IMR-90 (cell line): ENCODE measurements at regions not wholly inside any gene's neighbourhood (a gene's known extent, or its start where the extent isn't known, plus 50 kb on each side); places are given as distances from the start of the nearest gene placed in this dataset.

Experiments used
- ATAC-seq: fragments of 200-7000 bp; cut with Tn5 transposase; 2 replicates; pipeline ENCODE4 v1.9.1; 2020; ENCODE audit warnings: low read depth, mild to moderate bottlenecking, moderate library complexity
- BruUV-seq: library from RNA; stranded (reverse); fragments of 400-500 nt; replicated peaks from 2 replicates; lab custom pipeline; 2021; lab: Mats Ljungman, UMichigan
- CTCF ChIA-PET: fragments of 300-600 bp; formaldehyde crosslinking; extraction: SDS; loops from one replicate; lab custom pipeline; 2021; ENCODE audit warnings: antibody characterized with exemption; lab: Yijun Ruan, JAX
- POLR2A ChIA-PET: fragments of 300-600 bp; sonication (Branson Sonifier 250); formaldehyde crosslinking; loops from one replicate; lab custom pipeline; 2022; ENCODE audit warnings: antibody characterized with exemption; ENCODE audit not compliant: unreplicated experiment; lab: Charles Lee
- DNase-seq: peaks from one replicate; pipeline ENCODE4 v3.0.0; 2013
- H2AFZ ChIP-seq: replicated peaks from 2 replicates; pipeline ENCODE3; 2013; ENCODE audit warnings: low read length, mild to moderate bottlenecking; ENCODE audit not compliant: poor library complexity
- H2AK5ac ChIP-seq: 2 replicates; pipeline ENCODE4 v1.6.1; 2013; ENCODE audit warnings: low read depth, low read length, inconsistent platforms
- H2AK9ac ChIP-seq: replicated peaks from 2 replicates; pipeline ENCODE3; 2013; ENCODE audit warnings: mild to moderate bottlenecking, low read depth, low read length, moderate library complexity; ENCODE audit not compliant: poor library complexity
- H2BK120ac ChIP-seq: 2 replicates; pipeline ENCODE4 v1.6.1; 2013; ENCODE audit warnings: low read depth, low read length, inconsistent platforms
- H2BK15ac ChIP-seq: 3 replicates; pipeline ENCODE4 v1.6.1; 2013; ENCODE audit warnings: low read depth, low read length, inconsistent platforms
- H2BK20ac ChIP-seq: 2 replicates; pipeline ENCODE4 v1.6.1; 2013; ENCODE audit warnings: low read depth, mild to moderate bottlenecking, inconsistent platforms, low read length, moderate library complexity
- H2BK5ac ChIP-seq: 2 replicates; pipeline ENCODE4 v1.6.1; 2013; ENCODE audit warnings: mild to moderate bottlenecking, low read depth, low read length, inconsistent platforms; ENCODE audit not compliant: poor library complexity, severe bottlenecking
- H3K14ac ChIP-seq: replicated peaks from 2 replicates; pipeline ENCODE4 v1.6.1; 2013; ENCODE audit warnings: low read depth, low read length, inconsistent platforms
- H3K18ac ChIP-seq: 2 replicates; pipeline ENCODE4 v1.6.1; 2013; ENCODE audit warnings: low read depth, low read length, control low read depth
- H3K23ac ChIP-seq: 2 replicates; pipeline ENCODE4 v1.6.1; 2013; ENCODE audit warnings: low read depth, low read length, inconsistent platforms
- H3K27ac ChIP-seq: 2 replicates; pipeline ENCODE4 v1.5.1; 2013; ENCODE audit warnings: mild to moderate bottlenecking, control low read depth, low read length; ENCODE audit not compliant: insufficient read depth
- H3K27me3 ChIP-seq: 2 replicates; pipeline ENCODE4 v1.6.1; 2013; ENCODE audit warnings: low read length; ENCODE audit not compliant: control insufficient read depth, insufficient read depth
- H3K36me3 ChIP-seq: 2 replicates; pipeline ENCODE4 v1.6.1; 2013; ENCODE audit warnings: low read length, mixed read lengths; ENCODE audit not compliant: control insufficient read depth, insufficient read depth
- H3K4ac ChIP-seq: 2 replicates; pipeline ENCODE4 v1.6.1; 2013; ENCODE audit warnings: low read depth, low read length, inconsistent platforms
- H3K4me1 ChIP-seq: 2 replicates; pipeline ENCODE4 v1.6.1; 2013; ENCODE audit warnings: low read length, mixed read lengths; ENCODE audit not compliant: control insufficient read depth, insufficient read depth
- H3K4me2 ChIP-seq: 2 replicates; pipeline ENCODE4 v1.6.1; 2013; ENCODE audit warnings: low read depth, mild to moderate bottlenecking, control low read depth, low read length, moderate library complexity
- H3K4me3 ChIP-seq: 2 replicates; pipeline ENCODE4 v1.5.1; 2013; ENCODE audit warnings: low read depth, mild to moderate bottlenecking, control low read depth, low read length, moderate library complexity; ENCODE audit not compliant: insufficient read depth
- H3K56ac ChIP-seq: 2 replicates; pipeline ENCODE4 v1.6.1; 2013; ENCODE audit warnings: low read length, inconsistent platforms; ENCODE audit not compliant: insufficient read depth; ENCODE audit errors: extremely low read depth
- H3K79me1 ChIP-seq, 2 experiments: 2 replicates each; pipeline ENCODE4 v1.6.1; 2013; ENCODE audit warnings: low read length in 2 of 2, inconsistent platforms in 1 of 2, low read depth in 1 of 2
- H3K9ac ChIP-seq: 2 replicates; pipeline ENCODE4 v1.6.1; 2013; ENCODE audit warnings: low read depth, low read length, control low read depth
- H3K9me1 ChIP-seq: 2 replicates; pipeline ENCODE4 v1.6.1; 2013; ENCODE audit warnings: low read length, inconsistent platforms; ENCODE audit not compliant: insufficient read depth
- H3K9me3 ChIP-seq: 2 replicates; pipeline ENCODE4 v1.6.1; 2013; ENCODE audit warnings: low read length; ENCODE audit not compliant: control insufficient read depth, insufficient read depth
- H4K20me1 ChIP-seq: 2 replicates; pipeline ENCODE4 v1.6.1; 2013; ENCODE audit warnings: low read length, inconsistent platforms; ENCODE audit not compliant: insufficient read depth
- H4K5ac ChIP-seq: 2 replicates; pipeline ENCODE4 v1.6.1; 2013; ENCODE audit warnings: mild to moderate bottlenecking, low read depth, low read length, control low read depth
- H4K8ac ChIP-seq, 2 experiments: 2 replicates each; pipeline ENCODE4 v1.6.1; 2013; ENCODE audit warnings: low read depth in 2 of 2, low read length in 2 of 2, control low read depth in 1 of 2, inconsistent platforms in 1 of 2
- H4K91ac ChIP-seq: 2 replicates; pipeline ENCODE4 v1.6.1; 2013; ENCODE audit warnings: low read depth, low read length, inconsistent platforms; ENCODE audit not compliant: insufficient read depth
- BHLHE40 ChIP-seq: fragments of 150-350 bp; IDR thresholded peaks from 2 replicates; pipeline ENCODE4 v1.6.1; 2016; ENCODE audit warnings: mild to moderate bottlenecking, low read depth, low read length
- CEBPB ChIP-seq: IDR thresholded peaks from 2 replicates; pipeline ENCODE4 v1.6.1; 2012; ENCODE audit warnings: low read depth, low read length, improper control_type of control experiment
- CHD1 ChIP-seq: IDR thresholded peaks from 2 replicates; pipeline ENCODE4 v1.6.1; 2012; ENCODE audit warnings: low read depth, low read length, improper control_type of control experiment
- CTCF ChIP-seq: conservative IDR thresholded peaks from 2 replicates; pipeline ENCODE4 v1.5.1; 2012; ENCODE audit warnings: mild to moderate bottlenecking, low read depth, low read length, improper control_type of control experiment
- FOS ChIP-seq: fragments of 150-350 bp; IDR thresholded peaks from 2 replicates; pipeline ENCODE4 v1.6.1; 2016; ENCODE audit warnings: low read depth, low read length
- MAFK ChIP-seq: IDR thresholded peaks from 2 replicates; pipeline ENCODE4 v1.6.1; 2012; ENCODE audit warnings: low read depth, low read length, improper control_type of control experiment
- MAZ ChIP-seq: IDR thresholded peaks from 2 replicates; pipeline ENCODE4 v1.6.1; 2012; ENCODE audit warnings: low read depth, mild to moderate bottlenecking, low read length, improper control_type of control experiment, moderate library complexity, borderline replicate concordance
- MXI1 ChIP-seq: IDR thresholded peaks from 2 replicates; pipeline ENCODE4 v1.6.1; 2012; ENCODE audit warnings: low read depth, mild to moderate bottlenecking, low read length, moderate library complexity, borderline replicate concordance
- NFE2L2 ChIP-seq: fragments of 150-350 bp; IDR thresholded peaks from 2 replicates; pipeline ENCODE4 v1.6.1; 2016; ENCODE audit warnings: low read depth, mild to moderate bottlenecking, low read length
- POLR2A ChIP-seq: IDR thresholded peaks from 2 replicates; pipeline ENCODE4 v1.6.1; 2012; ENCODE audit warnings: mild to moderate bottlenecking, low read depth, low read length
- RAD21 ChIP-seq: IDR thresholded peaks from 2 replicates; pipeline ENCODE4 v1.6.1; 2012; ENCODE audit warnings: low read length, improper control_type of control experiment
- RCOR1 ChIP-seq: IDR thresholded peaks from 2 replicates; pipeline ENCODE4 v1.6.1; 2012; ENCODE audit warnings: mild to moderate bottlenecking, low read length, improper control_type of control experiment; ENCODE audit not compliant: insufficient replicate concordance
- RFX5 ChIP-seq: IDR thresholded peaks from 2 replicates; pipeline ENCODE4 v1.8.0; 2012; ENCODE audit warnings: low read depth, mild to moderate bottlenecking, low read length, moderate library complexity
- SMC3 ChIP-seq: fragments of 150-350 bp; IDR thresholded peaks from 2 replicates; pipeline ENCODE4 v1.6.1; 2016; ENCODE audit warnings: low read depth, mild to moderate bottlenecking, antibody characterized with exemption, low read length, moderate library complexity
- WGBS, 2 experiments: methylation state at CpG; one replicate each; pipeline versions ENCODE4 v1.1.5 to v1.1.7; 2013; ENCODE audit warnings: missing lambda C conversion rate in 2 of 2; ENCODE audit not compliant: insufficient read length in 1 of 2; ENCODE audit errors: extremely low coverage in 2 of 2; 5-methylcytosine and 5-hydroxymethylcytosine counted together
- dilution Hi-C: fragments of 300-500 bp; cut with HindIII; formaldehyde crosslinking; loops from one replicate; pipeline ENCODE4 v1.14.3; 2018; ENCODE audit warnings: low sequenced_read_pairs; ENCODE audit not compliant: unreplicated experiment
- in situ Hi-C: fragments of 300-500 bp; cut with MboI; formaldehyde crosslinking; loops from 3 replicates; pipeline ENCODE4 v1.14.3; 2019; ENCODE audit warnings: low sequenced_read_pairs, inconsistent platforms, mixed read lengths
- intact Hi-C: fragments of 100-400 bp; cut with micrococcal nuclease; formaldehyde crosslinking; loops from 2 replicates; pipeline ENCODE4 v1.10.0; 2022
- TF ChIP-seq, protein P1 (sequence below): fragments of 150-350 bp; IDR thresholded peaks from 2 replicates; pipeline ENCODE4 v1.6.1; 2016; ENCODE audit warnings: low read depth, mild to moderate bottlenecking, low read length, moderate library complexity, borderline replicate concordance
- TF ChIP-seq, protein P2 (sequence below): fragments of 150-350 bp; IDR thresholded peaks from 2 replicates; pipeline ENCODE4 v1.6.1; 2017; ENCODE audit warnings: mild to moderate bottlenecking, antibody characterized with exemption, low read length, low read depth

DNA sequence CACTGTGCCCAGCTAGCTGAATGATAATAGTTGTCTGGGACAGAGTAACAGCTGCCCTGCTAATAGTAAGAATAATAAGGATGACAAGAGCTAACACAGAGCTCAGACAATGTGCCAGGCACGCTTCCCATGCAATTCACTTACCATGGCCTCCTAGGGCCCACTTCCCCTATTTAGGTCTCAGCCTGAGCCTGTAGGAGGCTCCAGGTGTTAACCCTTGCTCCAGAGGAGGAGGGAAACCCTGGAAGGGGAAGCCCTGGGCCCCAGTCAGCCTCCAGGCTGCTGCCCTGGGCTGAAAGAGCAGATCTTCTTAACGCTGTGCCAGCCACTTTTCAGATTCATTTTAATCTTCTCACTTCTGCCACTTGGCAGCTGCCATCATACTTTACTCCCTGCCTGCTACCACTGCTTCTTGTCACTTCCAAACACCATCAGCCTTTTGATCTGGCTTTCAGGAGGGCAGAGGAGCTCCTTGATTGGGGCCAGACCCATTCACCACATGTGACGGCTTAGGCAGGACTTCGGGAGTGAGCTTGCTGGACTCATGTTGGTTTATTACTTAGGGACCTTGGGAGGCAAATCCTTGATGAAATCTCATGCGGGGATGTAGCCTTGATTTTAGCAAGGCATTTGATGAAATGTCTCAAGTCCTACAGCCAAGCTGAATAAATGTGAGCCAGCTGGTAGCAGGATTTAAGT, 66.7 kb upstream of the PARP1 start:
- H2BK20ac ChIP-seq, result no peak overlapping the region
- BruUV-seq, result no TSS peak
- 24% methylated on average over 2 of the region's 5 CpGs; no CpG with 5 or more reads in 1 of the 2 experiments for WGBS, 2 experiments
- no peak overlapping the region for H3K27ac ChIP-seq
- H2AK5ac ChIP-seq, result no peak overlapping the region
- H2AK9ac ChIP-seq, result no peak overlapping the region
- H3K4me3 ChIP-seq, result no peak overlapping the region
- intact Hi-C loops, result no loop called here
- H3K4ac ChIP-seq, result no peak overlapping the region
- H4K20me1 ChIP-seq, result no peaks in the 10 kb centered on the region
- H3K9me1 ChIP-seq, result no peaks in the 10 kb centered on the region
- H4K91ac ChIP-seq, result no peak overlapping the region
- ATAC-seq (no peak), DNase-seq (no peak)
- no peaks in the 10 kb centered on the region for H3K9me3 ChIP-seq
- H2BK15ac ChIP-seq, result no peak overlapping the region
- CTCF ChIA-PET, result no interaction called here
- H2AFZ ChIP-seq, result no peak overlapping the region
- H4K5ac ChIP-seq, result no peak overlapping the region
- H3K27me3 ChIP-seq, result peaks cover 16% of the 10 kb centered on the region
- no peak overlapping the region for H4K8ac ChIP-seq
- no peak overlapping the region for H3K4me2 ChIP-seq
- no peak overlapping the region for H2BK120ac ChIP-seq
- peaks cover under 1% of the 10 kb centered on the region; the same call in 1 of the 2 replicates for H3K4me1 ChIP-seq
- in situ Hi-C loops, result no loop called here
- no peak for TF ChIP-seq BHLHE40
- TF ChIP-seq MXI1, result no peak
- no peak for TF ChIP-seq RAD21
- no peak for TF ChIP-seq CTCF
- no peak for TF ChIP-seq RFX5
- no peak for TF ChIP-seq CHD1
- TF ChIP-seq RCOR1, result no peak
- no peak for TF ChIP-seq SMC3
- TF ChIP-seq, protein P1, sequence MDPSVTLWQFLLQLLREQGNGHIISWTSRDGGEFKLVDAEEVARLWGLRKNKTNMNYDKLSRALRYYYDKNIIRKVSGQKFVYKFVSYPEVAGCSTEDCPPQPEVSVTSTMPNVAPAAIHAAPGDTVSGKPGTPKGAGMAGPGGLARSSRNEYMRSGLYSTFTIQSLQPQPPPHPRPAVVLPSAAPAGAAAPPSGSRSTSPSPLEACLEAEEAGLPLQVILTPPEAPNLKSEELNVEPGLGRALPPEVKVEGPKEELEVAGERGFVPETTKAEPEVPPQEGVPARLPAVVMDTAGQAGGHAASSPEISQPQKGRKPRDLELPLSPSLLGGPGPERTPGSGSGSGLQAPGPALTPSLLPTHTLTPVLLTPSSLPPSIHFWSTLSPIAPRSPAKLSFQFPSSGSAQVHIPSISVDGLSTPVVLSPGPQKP, result no peak
- no peak for TF ChIP-seq NFE2L2
- TF ChIP-seq FOS, result no peak
- no peak for TF ChIP-seq MAZ
- TF ChIP-seq MAFK, result no peak
- no peak for TF ChIP-seq POLR2A
- TF ChIP-seq, protein P2, sequence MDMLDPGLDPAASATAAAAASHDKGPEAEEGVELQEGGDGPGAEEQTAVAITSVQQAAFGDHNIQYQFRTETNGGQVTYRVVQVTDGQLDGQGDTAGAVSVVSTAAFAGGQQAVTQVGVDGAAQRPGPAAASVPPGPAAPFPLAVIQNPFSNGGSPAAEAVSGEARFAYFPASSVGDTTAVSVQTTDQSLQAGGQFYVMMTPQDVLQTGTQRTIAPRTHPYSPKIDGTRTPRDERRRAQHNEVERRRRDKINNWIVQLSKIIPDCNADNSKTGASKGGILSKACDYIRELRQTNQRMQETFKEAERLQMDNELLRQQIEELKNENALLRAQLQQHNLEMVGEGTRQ, result no peak
- TF ChIP-seq CEBPB, result no peak
- H3K18ac ChIP-seq, result no peak overlapping the region
- POLR2A ChIA-PET, result no interaction called here
- H2BK5ac ChIP-seq, result no peak overlapping the region
- H3K79me1 ChIP-seq, result no peaks in the 10 kb centered on the region
- no peaks in the 10 kb centered on the region for H3K36me3 ChIP-seq
- H3K56ac ChIP-seq, result no peak overlapping the region
- no peak overlapping the region for H3K9ac ChIP-seq
- no peak overlapping the region for H3K23ac ChIP-seq
- dilution Hi-C loops, result no loop called here
- H3K14ac ChIP-seq, result no peak overlapping the region
